DMS 273 treated with DMSO at 0.1 percent for 48 hours (cell line): ENCODE measurements at regions not wholly inside any gene's neighbourhood (a gene's known extent, or its start where the extent isn't known, plus 50 kb on each side); places are given as distances from the start of the nearest gene placed in this dataset.
"Not testable (repeated sequence)": the region's sequence is repeated elsewhere in the genome, so short reads cannot be mapped to it uniquely, and the experiment has no call there.

Experiments
- DNase-seq: peaks from one replicate; lab custom pipeline; 2025; lab: John Stamatoyannopoulos, UW

DNA sequence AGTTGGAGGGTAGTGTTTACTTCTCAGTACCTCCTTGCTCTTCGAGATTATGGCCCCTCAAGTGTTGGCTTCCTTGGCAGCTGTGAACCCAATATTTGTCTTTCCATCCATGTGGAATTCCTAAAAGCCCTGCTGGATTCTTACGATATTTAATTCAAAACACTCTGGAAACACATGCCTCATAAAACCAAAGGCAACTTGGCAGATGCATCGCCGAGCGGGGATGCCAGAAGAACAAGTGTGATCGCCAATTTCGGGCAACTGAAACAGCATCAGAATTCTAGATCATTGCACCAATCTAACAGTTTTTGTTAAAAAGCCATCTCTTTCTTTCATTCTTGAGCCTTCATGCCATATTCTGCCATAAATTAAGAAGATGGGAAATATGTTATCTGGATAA, 934.4 kb downstream of the AACS start:
- no peak for DNase-seq

DNA sequence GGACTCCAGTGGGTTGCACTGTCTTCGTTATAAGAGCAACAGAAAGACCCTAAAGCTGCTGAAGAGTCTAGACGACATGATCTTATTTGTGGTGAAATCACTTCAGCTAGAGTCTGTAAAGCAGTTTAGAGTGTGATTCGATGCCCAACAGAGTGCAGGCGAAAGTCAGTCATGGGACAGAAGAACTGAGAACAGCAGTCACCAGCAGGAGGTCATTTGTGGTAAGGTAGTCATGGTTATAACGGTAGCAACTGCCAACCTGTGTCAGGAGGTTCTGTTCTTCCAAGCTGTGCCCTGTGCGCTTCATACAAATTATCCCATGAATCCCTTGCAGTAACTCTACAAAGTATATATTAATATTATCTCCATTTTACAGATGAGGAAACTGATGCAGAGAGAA, 954.1 kb downstream of the AACS start:
- DNase-seq = no peak

DNA sequence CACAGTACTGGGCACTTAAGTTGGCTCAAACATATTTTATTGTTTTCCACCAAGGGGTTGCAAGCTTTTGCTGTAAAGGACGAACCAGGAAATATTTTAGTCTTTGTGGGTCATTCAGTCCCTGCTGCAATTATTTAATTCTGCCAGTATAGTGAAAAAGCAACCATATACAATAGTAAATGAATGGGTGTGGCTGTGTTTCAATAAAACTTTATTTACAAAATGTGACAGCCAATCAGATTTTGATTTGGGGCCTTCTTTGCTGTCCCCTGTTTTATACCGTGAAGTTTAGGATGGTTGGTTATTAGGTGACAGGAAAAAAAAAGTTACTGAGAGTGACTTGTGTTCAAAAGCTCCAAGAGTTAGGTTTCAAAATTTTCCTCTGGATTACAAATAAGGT, 956.4 kb downstream of the AACS start:
- no peak for DNase-seq

DNA sequence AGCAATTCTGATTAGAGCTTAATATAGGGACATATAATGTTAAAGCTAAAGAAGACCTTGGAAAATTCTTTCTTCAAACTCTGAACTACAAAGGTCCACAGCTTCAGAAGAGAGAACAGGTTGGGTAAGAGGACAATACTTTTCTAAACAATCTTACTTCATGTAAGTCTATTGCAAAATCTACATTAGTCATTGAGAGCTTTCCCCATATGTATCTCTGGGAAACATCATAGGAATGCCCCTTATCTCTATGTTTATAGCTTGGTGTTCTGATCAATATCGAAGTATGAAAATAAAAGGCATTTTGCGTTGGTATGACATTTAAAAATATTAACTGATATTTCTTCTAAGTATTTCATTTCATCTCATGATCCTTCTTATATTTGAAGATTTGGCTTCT, 962.6 kb downstream of the AACS start:
- no peak for DNase-seq

DNA sequence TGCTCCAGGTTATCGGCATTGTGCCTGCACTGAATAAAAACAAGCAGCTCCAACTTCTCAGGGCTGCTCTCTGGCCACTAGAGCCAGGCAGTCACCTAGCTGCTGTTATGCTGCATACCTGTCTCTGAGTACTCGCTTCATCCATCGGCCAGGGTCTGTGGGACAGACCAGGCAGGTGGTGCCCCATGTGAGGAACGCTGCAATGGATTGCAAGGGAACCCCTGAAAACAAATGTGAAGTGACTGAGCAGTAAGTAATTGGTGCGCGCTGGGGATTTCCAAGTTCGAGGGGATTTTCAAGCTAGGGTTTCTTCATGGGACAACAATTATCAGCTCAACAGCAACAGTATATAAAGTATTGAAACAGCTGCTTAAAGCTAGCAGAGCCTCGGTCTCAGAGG, 965.3 kb downstream of the AACS start:
- DNase-seq = no peak

DNA sequence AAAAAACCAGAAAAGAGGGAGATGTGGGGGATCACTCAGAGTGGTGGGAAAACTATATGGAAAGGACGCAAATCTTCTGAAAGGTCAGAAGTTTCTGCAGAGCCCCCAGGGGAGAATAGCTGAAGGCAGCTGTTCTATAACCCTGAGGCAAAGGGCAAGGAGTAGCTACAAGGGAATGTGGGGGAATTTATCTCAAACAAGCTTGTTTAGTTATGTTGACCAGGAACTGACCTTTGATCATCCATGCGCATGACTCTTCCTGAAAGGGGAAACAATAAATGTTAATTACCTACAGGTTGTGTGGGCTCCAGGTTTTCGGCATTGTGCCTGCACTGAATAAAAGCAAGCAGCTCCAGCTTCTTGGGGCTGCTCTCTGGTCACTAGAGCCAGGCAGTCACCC, 968.5 kb downstream of the AACS start:
- no peak for DNase-seq

DNA sequence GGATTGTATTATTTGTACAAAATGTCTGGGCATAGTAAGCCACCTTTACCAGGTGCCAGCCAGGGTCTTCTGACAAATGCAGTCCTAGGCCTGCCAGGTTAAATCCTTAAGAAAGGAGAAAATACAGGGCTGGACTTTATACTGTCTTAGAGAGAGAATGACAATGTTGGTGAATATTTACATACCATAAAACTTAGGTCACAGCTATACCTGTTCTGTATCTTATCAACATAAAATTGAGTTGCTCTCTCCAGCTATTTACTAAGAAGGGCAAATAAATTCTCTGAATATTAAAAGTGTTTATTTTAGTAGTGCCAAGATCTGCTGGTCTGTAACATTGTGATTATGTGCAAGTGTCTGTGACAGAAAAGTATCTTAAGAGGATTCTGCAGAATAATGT, 971.1 kb downstream of the AACS start:
- DNase-seq = no peak

DNA sequence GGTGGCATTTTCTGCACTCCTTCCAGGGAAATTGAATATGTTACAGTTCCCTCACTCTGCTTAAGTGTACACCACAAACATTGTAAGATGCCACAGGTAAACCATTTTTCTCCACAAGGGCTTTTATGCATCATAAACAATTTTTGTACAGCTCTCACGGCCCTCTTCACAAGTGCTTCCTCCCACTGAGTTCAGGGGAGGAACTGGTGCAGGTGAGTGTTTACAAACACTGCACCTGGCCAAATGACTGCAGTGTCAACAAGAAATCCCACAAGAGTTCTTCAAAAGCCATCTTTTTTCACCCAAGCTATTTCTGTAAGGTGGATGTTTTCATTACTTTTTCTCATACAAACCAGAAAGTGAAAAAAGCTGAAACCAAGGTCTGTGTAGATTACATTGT, 973.2 kb downstream of the AACS start:
- DNase-seq = no peak

DNA sequence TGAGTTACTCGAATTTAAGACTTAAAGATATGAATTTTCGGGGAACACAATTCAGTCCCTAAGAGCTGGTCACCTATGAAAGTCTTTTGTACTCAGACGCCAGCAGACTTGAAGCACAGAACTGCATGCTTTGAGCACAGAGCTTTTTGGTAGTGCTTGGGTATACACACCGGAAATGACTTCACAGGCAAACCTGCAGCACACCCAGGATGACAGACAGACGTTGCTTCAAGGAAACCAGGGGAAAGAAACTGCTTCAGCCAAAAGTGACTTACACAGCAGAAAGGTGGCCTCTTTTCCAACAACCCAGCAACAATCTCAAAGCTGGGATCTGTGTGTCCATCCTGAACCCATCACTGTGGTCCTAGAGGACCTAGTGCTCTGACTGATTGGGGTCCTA, 975.1 kb downstream of the AACS start:
- DNase-seq = no peak

DNA sequence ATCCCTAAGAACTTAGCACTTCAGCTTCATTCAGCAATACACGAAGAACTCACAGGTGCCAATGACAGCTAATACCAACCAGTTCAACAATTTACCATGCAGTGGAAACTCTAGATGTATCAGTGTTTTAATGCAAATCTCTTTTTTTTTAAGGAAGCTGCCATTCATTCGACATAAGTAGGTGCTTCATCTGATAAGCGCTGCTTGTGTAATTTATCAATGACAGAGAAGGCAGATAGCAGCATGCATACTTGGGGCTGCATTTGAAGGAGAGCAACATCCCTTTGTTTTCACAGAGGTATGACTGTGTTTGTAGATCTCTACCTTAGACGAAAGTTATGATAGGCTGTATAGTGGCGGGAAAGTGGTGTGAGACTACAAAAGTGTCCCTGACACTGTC, 977.1 kb downstream of the AACS start:
- DNase-seq = no peak

DNA sequence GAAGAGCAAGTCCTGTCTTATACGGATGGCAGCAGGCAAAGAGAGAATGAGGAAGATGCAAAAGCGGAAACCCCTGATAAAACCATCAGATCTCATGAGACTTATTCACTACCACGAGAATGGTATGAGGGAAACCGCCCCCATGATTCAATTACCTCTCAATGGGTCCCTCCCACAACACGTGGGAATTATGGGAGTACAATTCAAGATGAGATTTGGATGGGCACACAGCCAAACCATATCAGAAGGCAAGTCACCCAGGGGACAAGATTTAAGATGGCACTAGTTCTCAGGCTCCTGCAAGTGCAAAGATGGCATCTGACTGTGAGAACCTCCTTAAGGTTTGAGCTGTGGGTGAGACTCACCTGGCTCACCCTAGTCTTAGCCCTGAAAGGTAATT, 984.3 kb downstream of the AACS start:
- DNase-seq = not testable (repeated sequence)

DNA sequence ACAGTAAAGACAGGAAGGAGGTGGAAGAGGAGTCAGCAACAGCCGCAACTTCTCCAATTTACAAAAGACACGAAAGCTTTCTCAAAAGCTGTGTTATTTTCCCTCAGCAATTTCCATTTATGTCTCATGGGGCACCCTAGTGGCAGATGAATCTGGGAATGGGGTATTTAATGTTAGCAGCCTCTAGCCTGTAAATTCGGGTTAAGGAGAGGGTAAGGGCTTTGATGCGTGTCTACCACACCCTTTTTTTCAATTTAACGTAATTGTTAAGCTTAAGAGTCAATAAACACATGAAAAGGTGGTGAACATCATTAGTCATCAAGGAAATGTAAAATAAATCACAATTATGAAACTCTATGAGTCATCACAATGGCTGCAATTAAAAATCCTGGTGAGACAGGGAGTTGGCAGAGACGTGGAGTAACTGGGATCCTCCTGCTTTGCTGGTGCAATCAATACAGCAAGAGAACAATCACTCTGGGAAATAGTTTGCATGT, 986.4 kb downstream of the AACS start:
- no peak for DNase-seq

DNA sequence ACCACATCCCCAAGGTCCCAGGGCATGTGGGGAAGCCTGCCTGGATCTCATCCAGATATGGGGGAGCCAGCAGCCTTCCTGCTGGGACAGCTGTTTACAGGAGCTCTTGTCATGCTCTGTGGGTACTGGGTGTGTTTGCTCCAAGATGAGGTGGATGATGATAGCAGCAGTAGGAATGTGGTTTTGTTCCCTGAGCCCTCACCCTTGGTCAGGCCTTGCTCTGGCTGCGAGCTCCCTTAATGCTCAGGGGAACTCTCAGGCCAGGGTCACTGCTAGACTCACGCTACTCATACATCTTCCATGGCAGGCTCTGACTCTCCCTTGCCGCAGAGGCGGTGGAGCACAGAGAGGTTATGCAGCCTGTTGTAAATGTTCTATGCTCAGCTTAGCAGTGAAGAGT, 990.3 kb downstream of the AACS start:
- no peak for DNase-seq

DNA sequence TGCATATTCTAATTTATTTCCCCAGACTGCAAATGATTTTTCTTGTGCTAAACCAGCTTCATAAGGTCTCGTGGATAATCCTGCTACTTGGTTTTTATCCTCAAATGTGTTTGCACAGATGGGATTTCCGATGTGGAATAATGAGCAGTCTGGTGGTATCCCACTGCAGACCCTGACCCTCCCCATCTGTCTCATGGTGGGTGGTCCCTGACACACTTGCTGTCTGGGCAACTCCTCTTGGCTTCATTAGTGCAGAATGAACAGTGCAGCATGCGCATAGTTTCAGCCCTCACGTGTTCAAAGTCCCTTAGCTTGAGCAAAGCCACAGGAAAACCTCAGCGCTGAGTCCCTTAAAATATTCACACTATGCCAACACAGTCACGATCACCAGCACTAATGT, 996.5 kb downstream of the AACS start:
- no peak for DNase-seq

DNA sequence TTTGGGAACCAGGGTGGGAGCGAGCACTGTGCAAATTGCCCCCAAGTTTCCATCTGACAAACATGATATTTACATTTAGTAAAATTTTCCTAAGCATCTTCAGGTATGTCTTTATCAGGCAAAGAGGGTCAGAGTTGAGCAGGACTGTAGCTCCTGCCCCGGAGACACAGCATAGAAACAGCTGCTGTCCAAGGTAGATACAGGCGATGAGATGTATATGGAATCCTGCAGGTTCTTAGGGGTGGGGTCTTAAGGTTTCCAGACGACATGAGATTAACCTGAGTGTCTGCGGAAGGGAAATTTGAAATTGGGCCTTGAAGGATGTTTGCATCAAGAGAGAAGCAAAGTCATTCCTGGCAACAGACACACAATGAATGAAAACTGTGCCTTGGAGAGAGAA, 998.8 kb downstream of the AACS start:
- no peak for DNase-seq

DNA sequence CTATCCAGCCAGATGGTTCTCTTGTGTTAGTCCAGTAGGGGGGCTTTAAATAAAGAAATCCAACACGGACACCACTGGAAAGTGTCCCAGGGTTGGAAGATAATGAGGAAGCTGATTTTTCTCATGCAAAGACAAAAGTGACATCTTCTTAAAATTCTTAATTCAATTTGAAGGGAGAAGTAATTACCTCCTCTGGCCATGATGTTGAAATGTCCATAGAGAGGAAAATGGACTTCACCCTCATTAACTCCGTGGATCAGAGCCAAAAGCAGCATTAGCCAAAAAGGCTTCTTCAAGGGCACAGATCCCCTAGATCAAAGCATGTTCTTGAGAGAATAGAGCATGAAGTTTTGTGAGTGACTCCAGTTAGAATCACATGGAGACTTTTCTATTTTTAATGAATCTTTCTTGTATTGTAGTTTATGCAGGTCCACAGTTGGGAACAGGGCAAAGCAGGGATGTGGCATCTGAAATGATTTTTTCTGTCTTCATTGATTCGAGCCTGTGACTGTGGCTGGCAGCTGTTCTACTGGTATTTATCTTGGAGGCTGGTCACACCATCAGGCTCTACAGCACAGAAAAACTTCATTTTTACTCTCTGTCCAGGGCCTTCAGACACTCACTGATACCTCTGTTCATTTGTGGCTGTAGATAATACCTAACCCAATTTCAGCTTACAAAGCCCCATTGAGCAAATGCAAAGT, 1002.5 kb downstream of the AACS start:
- DNase-seq = no peak

DNA sequence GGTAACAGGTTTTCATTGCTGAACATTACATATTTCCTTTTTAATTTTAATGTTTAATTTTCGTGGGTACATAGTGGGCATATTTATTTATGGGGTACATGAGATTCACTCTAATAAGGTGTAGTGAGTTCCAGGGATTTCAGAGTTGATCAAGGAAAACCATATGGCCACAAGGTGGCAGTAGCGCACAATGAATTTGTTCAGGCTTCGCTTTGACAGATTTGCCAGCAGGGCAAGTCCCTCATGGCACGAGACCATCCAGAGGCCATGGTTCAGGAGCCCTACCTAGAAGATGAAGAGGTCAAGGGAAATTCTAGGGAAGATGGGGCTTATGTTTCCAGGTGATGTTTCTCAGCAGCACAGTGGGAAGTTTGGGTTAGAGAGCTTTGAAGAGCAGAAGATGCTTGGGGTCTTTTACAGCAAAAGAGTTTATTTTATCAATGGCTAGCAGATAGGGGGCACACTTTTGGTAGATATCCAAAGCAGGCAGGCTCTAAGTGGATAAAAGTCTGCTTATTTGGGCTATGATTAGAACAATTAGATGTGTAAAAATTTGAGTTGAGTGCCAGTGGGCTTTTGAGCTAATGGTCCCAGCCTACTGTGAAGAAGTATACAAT, 1004.4 kb downstream of the AACS start:
- DNase-seq = no peak

DNA sequence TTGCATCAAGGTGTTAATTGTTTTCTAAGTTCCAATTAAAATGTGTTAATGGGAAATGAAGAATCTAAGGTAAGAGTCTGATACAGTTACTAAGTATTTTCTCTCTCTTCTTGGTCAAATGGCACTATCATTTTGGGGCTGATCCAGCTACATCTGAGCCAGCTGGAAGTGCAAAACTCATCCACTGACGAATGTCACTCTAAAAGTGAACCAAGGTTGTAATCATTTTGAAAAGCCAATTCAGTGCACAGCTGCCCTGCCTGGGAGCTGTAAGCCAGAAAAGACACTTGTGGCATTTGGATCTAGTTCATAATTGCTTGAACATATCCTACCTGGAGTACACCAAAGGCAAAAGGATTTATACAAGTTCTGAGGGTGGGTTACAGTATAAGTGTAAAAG, 1011.3 kb downstream of the AACS start:
- DNase-seq = no peak

DNA sequence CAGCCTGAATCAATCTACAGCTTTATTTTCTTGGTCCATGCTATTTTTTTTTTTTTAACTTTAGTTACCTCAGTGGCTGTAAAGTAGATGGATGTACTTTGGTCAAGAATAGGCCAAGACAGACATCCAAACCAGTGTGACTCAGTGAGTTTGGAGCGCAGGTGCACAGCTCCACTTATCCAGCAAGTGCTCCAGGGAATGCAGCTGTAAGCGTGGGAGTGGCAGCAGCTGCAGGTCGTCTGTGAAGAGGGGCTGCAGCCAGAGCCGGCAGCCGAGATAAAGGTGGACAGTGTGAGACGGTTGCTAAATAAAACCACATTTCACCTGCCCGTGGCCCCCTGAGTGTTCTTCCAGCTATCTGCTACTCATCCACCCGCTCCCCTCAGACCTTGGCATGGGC, 1018.7 kb downstream of the AACS start:
- DNase-seq = no peak

DNA sequence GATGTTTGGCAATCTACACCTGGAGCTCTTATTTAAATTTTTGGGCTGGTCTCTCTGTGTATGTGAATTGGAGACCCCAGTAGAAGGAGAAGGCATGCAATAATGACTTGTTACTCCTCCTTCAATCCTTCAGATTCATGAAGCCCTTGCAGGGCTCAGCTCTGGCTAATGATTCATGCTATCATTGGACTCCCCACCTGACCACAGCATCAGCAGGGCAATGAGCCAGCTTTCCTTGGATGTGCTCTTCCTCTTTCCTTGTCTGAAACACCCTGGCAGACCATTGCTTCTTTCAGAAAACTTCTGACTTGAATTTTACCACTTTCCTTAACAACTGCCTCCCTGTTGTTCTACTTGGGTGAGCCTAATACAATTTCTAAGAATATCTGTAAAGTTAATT, 1019.2 kb downstream of the AACS start:
- no peak for DNase-seq

DNA sequence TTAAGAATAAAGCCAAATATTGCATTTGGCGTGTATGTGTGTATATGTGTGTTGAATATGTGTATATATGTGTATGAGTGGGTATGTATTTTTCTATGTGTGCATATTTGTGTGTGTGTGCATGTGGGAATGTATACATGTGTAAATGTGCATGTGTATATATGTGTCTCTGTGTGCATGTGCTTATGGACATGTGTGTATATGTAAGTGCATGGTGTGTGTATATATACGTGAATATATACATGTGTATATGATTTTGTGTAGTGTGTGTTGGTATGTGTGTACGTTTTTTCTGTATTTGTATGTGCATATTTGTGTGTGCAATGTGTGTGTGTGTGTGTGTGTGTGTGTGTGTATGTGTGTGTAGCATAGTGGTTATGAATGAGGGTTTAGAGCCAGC, 1021.0 kb downstream of the AACS start:
- DNase-seq = no peak

DNA sequence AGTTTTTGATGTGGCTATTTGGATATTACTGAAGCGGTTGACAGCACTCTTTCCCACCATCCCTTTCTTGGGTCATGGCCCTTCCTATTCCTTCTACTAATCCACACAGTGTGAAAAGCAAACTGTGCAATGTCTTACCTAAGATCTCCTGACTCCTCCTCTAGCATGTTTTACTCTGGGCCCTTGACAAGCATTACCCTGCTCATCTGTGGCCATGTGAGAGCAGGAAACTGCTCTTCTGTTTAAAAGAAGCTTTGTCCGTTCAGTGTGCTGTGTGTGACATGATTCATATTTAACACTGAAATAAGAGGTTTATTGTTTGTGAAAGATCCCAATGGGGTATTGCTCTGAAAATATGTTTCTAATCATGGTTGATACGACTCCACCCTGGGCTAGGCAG, 1022.5 kb downstream of the AACS start:
- DNase-seq = no peak

DNA sequence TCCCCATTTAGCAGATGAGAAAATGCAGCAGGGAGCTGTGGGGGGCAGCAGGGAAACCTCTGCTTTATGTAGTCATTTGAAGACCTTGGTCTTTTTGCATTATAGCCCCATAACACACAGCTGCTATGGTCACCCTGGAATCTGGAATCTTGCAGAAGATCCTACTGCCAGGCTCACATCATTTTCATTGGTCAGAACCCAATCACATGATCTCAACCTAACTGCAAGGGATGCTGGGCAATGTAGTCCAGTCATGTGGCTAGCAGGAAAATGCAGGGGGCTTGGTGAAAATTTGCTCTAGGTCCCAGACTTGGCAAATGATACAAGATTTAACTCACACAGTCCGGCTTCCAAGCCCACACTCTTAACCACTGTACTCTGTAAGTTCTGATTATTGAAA, 1028.7 kb downstream of the AACS start:
- no peak for DNase-seq
